GM12892 (cell line): ENCODE measurements at regions not wholly inside any gene's neighbourhood (a gene's known extent, or its start where the extent isn't known, plus 50 kb on each side); places are given as distances from the start of the nearest gene placed in this dataset.

Experiments
- POLR2A ChIP-seq: IDR thresholded peaks from 2 replicates; pipeline ENCODE4 v1.6.1; 2011; ENCODE audit warnings: low read depth, low read length, control low read depth
- POLR2AphosphoS5 ChIP-seq: IDR thresholded peaks from 2 replicates; pipeline ENCODE4 v1.6.1; 2011; ENCODE audit warnings: low read depth, low read length, control low read depth
- TAF1 ChIP-seq: IDR thresholded peaks from 2 replicates; pipeline ENCODE4 v1.6.1; 2011; ENCODE audit warnings: low read depth, mild to moderate bottlenecking, control low read depth, low read length, borderline replicate concordance

- TF ChIP-seq TAF1 (no peak), POLR2AphosphoS5 (no peak), POLR2A (no peak)
Measured at GRCh38 chr6:14547284-14547998, 429.9 kb downstream of the CD83 start.
